ENCODE measurements at regions not wholly inside any gene's neighbourhood (a gene's known extent, or its start where the extent isn't known, plus 50 kb on each side); places are given as distances from the start of the nearest gene placed in this dataset.

- in situ Hi-C loops (cut with MboI; ENCODE audit: low pct_ligation_motif_present in 1 of 4, low pct_unique_long_range_greater_than_20kb in 1 of 4, low sequenced_read_pairs in 3 of 4) = no loop called here
- DNase-seq = no peak
- intact Hi-C loops (cut with DNase I; ENCODE audit: low total_unique reads) = no loop called here
- TF ChIP-seq, protein P1, sequence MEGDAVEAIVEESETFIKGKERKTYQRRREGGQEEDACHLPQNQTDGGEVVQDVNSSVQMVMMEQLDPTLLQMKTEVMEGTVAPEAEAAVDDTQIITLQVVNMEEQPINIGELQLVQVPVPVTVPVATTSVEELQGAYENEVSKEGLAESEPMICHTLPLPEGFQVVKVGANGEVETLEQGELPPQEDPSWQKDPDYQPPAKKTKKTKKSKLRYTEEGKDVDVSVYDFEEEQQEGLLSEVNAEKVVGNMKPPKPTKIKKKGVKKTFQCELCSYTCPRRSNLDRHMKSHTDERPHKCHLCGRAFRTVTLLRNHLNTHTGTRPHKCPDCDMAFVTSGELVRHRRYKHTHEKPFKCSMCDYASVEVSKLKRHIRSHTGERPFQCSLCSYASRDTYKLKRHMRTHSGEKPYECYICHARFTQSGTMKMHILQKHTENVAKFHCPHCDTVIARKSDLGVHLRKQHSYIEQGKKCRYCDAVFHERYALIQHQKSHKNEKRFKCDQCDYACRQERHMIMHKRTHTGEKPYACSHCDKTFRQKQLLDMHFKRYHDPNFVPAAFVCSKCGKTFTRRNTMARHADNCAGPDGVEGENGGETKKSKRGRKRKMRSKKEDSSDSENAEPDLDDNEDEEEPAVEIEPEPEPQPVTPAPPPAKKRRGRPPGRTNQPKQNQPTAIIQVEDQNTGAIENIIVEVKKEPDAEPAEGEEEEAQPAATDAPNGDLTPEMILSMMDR (IDR thresholded peaks at IDR 0.05) = no peak
- TF ChIP-seq EP300 (IDR thresholded peaks at IDR 0.05; ENCODE audit: low read depth) = no peak
- no peak for TF ChIP-seq POLR2A (IDR thresholded peaks at IDR 0.05)
- no peak for TF ChIP-seq POLR2AphosphoS5 (IDR thresholded peaks at IDR 0.05)
- no peaks in the 10 kb centered on the region for H3K9me3 ChIP-seq
- peaks cover 0 to 16% (median 9%) of the 10 kb centered on the region in 4 donors for H3K4me1 ChIP-seq
- H3K27me3 ChIP-seq = peaks cover 51% of the 10 kb centered on the region
- peak overlapping the region in 3 of 4 donors; percentile 81 to 92 (median 84) for H3K27ac ChIP-seq
- no peaks in the 10 kb centered on the region for H3K36me3 ChIP-seq
- 50 to 77% methylated on average over 2 to 14 of the region's 14 CpGs for WGBS, 2 donors (ENCODE audit: low coverage in 1 of 2)
- no peak overlapping the region for H3K4me3 ChIP-seq
Measured at GRCh38 chr20:62547364-62547763, 71.6 kb upstream of the GATA5 start.

DNA sequence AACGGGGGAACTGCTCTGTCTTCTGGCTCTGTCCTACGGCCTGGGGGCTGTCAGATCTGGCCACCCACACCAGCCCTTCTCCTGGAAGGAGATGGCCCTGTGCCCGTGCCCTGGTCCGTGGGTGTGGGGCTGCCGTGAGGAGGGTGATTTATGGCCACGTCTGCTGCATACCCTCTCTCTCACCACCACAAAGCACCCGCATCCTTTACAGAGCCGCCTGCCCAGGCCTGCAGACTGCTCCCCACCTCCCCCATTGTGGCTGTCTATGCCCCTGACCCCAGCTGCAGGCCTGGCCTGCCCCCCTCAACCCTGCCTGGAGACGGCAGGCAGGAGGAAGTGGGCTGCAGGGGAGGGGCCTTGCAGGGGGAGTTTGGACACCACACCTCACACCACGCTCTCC lies 72.7 kb upstream of the GATA5 start:
- Histone ChIP-seq H3K36me3 (no peaks in the 10 kb centered on the region), H3K9me3 (no peaks in the 10 kb centered on the region), H3K27me3 (peaks cover 62% of the 10 kb centered on the region), H3K4me3 (no peak overlapping the region), H3K4me1 (peaks cover 0 to 16% (median 9%) of the 10 kb centered on the region in 4 donors), H3K27ac (peak overlapping the region; percentile 69 to 92 (median 82))
- TF ChIP-seq POLR2AphosphoS5 (IDR thresholded peaks at IDR 0.05) (no peak), EP300 (IDR thresholded peaks at IDR 0.05; ENCODE audit: low read depth) (no peak), POLR2A (IDR thresholded peaks at IDR 0.05) (no peak)
- TF ChIP-seq, protein P1 (IDR thresholded peaks at IDR 0.05) = no peak
- in situ Hi-C loops (cut with MboI; ENCODE audit: low pct_ligation_motif_present in 1 of 4, low pct_unique_long_range_greater_than_20kb in 1 of 4, low sequenced_read_pairs in 3 of 4) (no loop called here), intact Hi-C loops (cut with DNase I; ENCODE audit: low total_unique reads) (no loop called here)
- 42% methylated on average over 6 of the region's 10 CpGs; no CpG with 5 or more reads in 1 of the 2 donors for WGBS, 2 donors (ENCODE audit: low coverage in 1 of 2)
- DNase-seq = no peak

GRCh38 chr20:62549029-62549428 lies 73.2 kb upstream of the GATA5 start:
- Histone ChIP-seq H3K9me3 (no peaks in the 10 kb centered on the region), H3K27ac (peak overlapping the region; percentile 69 to 92 (median 82)), H3K4me1 (peaks cover 0 to 16% (median 9%) of the 10 kb centered on the region in 4 donors), H3K4me3 (no peak overlapping the region), H3K36me3 (no peaks in the 10 kb centered on the region), H3K27me3 (peaks cover 68% of the 10 kb centered on the region)
- TF ChIP-seq, protein P1 (IDR thresholded peaks at IDR 0.05) = no peak
- TF ChIP-seq POLR2AphosphoS5 (IDR thresholded peaks at IDR 0.05) = no peak
- no peak for TF ChIP-seq EP300 (IDR thresholded peaks at IDR 0.05; ENCODE audit: low read depth)
- no peak for TF ChIP-seq POLR2A (IDR thresholded peaks at IDR 0.05)
- 60% methylated on average over 12 of the region's 13 CpGs; no CpG with 5 or more reads in 1 of the 2 donors for WGBS, 2 donors (ENCODE audit: low coverage in 1 of 2)
- in situ Hi-C loops (cut with MboI; ENCODE audit: low pct_ligation_motif_present in 1 of 4, low pct_unique_long_range_greater_than_20kb in 1 of 4, low sequenced_read_pairs in 3 of 4) = no loop called here
- no peak for DNase-seq
- intact Hi-C loops (cut with DNase I; ENCODE audit: low total_unique reads) = no loop called here

- H3K27ac ChIP-seq = peak overlapping the region; percentile 69 to 92 (median 82)
- in situ Hi-C loops (cut with MboI; ENCODE audit: low pct_ligation_motif_present in 1 of 4, low pct_unique_long_range_greater_than_20kb in 1 of 4, low sequenced_read_pairs in 3 of 4) (no loop called here), intact Hi-C loops (cut with DNase I; ENCODE audit: low total_unique reads) (no loop called here)
- H3K27me3 ChIP-seq = peaks cover 73% of the 10 kb centered on the region
- H3K4me1 ChIP-seq = peaks cover 0 to 16% (median 9%) of the 10 kb centered on the region in 4 donors
- H3K4me3 ChIP-seq = peak overlapping the region in 3 of 4 donors; percentile 36 to 47 (median 45)
- no peaks in the 10 kb centered on the region for H3K9me3 ChIP-seq
- no peaks in the 10 kb centered on the region for H3K36me3 ChIP-seq
- TF ChIP-seq, protein P1 (IDR thresholded peaks at IDR 0.05) = no peak
- TF ChIP-seq POLR2AphosphoS5 (IDR thresholded peaks at IDR 0.05) (no peak), POLR2A (IDR thresholded peaks at IDR 0.05) (no peak), EP300 (IDR thresholded peaks at IDR 0.05; ENCODE audit: low read depth) (no peak)
- no peak for DNase-seq
- 42% methylated on average over 15 of the region's 22 CpGs; no CpG with 5 or more reads in 1 of the 2 donors for WGBS, 2 donors (ENCODE audit: low coverage in 1 of 2)
Measured at GRCh38 chr20:62549499-62550086, 73.8 kb upstream of the GATA5 start.
